ENCODE measurements at regions not wholly inside any gene's neighbourhood (a gene's known extent, or its start where the extent isn't known, plus 50 kb on each side); places are given as distances from the start of the nearest gene placed in this dataset.

DNA sequence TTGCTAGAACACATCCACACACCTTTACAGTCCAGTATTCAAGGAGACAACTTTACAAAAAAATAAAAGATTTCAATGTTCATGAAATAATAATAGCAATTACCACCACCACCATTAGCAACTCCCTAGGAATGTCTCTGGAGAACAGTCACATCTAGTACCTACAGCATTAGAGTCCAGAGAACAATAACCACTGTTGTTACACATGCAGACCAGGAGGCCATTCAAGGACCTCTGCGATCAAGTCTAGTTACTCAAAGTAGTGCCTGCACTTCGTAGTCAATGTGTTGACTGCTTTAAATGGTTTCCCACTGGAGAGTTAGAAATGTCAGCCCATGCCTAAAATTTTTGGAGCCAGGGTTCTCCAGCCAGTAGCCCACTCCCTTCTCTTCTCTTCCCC is 244.4 kb downstream of the DEPDC1B start:
- TF ChIP-seq, protein P1, sequence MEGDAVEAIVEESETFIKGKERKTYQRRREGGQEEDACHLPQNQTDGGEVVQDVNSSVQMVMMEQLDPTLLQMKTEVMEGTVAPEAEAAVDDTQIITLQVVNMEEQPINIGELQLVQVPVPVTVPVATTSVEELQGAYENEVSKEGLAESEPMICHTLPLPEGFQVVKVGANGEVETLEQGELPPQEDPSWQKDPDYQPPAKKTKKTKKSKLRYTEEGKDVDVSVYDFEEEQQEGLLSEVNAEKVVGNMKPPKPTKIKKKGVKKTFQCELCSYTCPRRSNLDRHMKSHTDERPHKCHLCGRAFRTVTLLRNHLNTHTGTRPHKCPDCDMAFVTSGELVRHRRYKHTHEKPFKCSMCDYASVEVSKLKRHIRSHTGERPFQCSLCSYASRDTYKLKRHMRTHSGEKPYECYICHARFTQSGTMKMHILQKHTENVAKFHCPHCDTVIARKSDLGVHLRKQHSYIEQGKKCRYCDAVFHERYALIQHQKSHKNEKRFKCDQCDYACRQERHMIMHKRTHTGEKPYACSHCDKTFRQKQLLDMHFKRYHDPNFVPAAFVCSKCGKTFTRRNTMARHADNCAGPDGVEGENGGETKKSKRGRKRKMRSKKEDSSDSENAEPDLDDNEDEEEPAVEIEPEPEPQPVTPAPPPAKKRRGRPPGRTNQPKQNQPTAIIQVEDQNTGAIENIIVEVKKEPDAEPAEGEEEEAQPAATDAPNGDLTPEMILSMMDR (IDR thresholded peaks at IDR 0.05) = no peak
- TF ChIP-seq POLR2A (IDR thresholded peaks at IDR 0.05) (no peak), POLR2AphosphoS5 (IDR thresholded peaks at IDR 0.05; ENCODE audit: insufficient read depth in 1 of 2, low read depth in 1 of 2) (no peak)
